ENCODE measurements at regions not wholly inside any gene's neighbourhood (a gene's known extent, or its start where the extent isn't known, plus 50 kb on each side); places are given as distances from the start of the nearest gene placed in this dataset.

GRCh38 chr7:52360541-52360940 is 674.9 kb upstream of the POM121L12 start:
- no peak for TF ChIP-seq USF1 (IDR thresholded peaks at IDR 0.05)
- no peak for TF ChIP-seq YY1 (IDR thresholded peaks at IDR 0.05; ENCODE audit: low read depth)
- no peak for TF ChIP-seq EP300 (IDR thresholded peaks at IDR 0.05; ENCODE audit: borderline replicate concordance)
- TF ChIP-seq EGR1 (IDR thresholded peaks at IDR 0.05) = no peak
- TF ChIP-seq NFIC (IDR thresholded peaks at IDR 0.05) = no peak
- no peak for TF ChIP-seq CREB1 (IDR thresholded peaks at IDR 0.05; ENCODE audit: low read depth)
- TF ChIP-seq ZBTB7A (IDR thresholded peaks at IDR 0.05; ENCODE audit: low read depth) = no peak
- TF ChIP-seq MAX (IDR thresholded peaks at IDR 0.05) = no peak
- TF ChIP-seq FOXM1 (IDR thresholded peaks at IDR 0.05; ENCODE audit: borderline replicate concordance, low read depth) = no peak

- TF ChIP-seq REST (IDR thresholded peaks at IDR 0.05; ENCODE audit: low read depth) = peak; percentile 55; the same call in 1 of the 2 replicates
- TF ChIP-seq MAX (IDR thresholded peaks at IDR 0.05) = no peak
Measured at GRCh38 chr7:52355053-52355452, 680.4 kb upstream of the POM121L12 start.

GRCh38 chr7:52352013-52352981 is 683.1 kb upstream of the POM121L12 start:
- TF ChIP-seq REST (IDR thresholded peaks at IDR 0.05; ENCODE audit: low read depth) (no peak), EGR1 (IDR thresholded peaks at IDR 0.05) (no peak), CREB1 (IDR thresholded peaks at IDR 0.05; ENCODE audit: low read depth) (no peak), TCF12 (IDR thresholded peaks at IDR 0.05; ENCODE audit: low read depth) (no peak), FOXM1 (IDR thresholded peaks at IDR 0.05; ENCODE audit: borderline replicate concordance, low read depth) (no peak), EP300 (IDR thresholded peaks at IDR 0.05; ENCODE audit: borderline replicate concordance) (no peak), MAX (IDR thresholded peaks at IDR 0.05) (no peak), YY1 (IDR thresholded peaks at IDR 0.05; ENCODE audit: low read depth) (no peak), NFIC (IDR thresholded peaks at IDR 0.05) (no peak), TEAD4 (IDR thresholded peaks at IDR 0.05) (no peak), ZBTB7A (IDR thresholded peaks at IDR 0.05; ENCODE audit: low read depth) (no peak)

GRCh38 chr7:52344015-52344414 is 691.4 kb upstream of the POM121L12 start:
- TF ChIP-seq USF1 (IDR thresholded peaks at IDR 0.05) (no peak), ZBTB7A (IDR thresholded peaks at IDR 0.05; ENCODE audit: low read depth) (no peak)

- TF ChIP-seq CREB1 (IDR thresholded peaks at IDR 0.05; ENCODE audit: low read depth) = no peak
- TF ChIP-seq RAD21 (IDR thresholded peaks at IDR 0.05; ENCODE audit: low read depth) = no peak
- no peak for TF ChIP-seq TAF1 (IDR thresholded peaks at IDR 0.05; ENCODE audit: low read depth)
- no peak for TF ChIP-seq TCF12 (IDR thresholded peaks at IDR 0.05; ENCODE audit: low read depth)
- no peak for TF ChIP-seq NFIC (IDR thresholded peaks at IDR 0.05)
Measured at GRCh38 chr7:52340067-52340466, 695.4 kb upstream of the POM121L12 start.

- TF ChIP-seq MAX (IDR thresholded peaks at IDR 0.05) = no peak
- no peak for TF ChIP-seq RAD21 (IDR thresholded peaks at IDR 0.05; ENCODE audit: low read depth)
- TF ChIP-seq EP300 (IDR thresholded peaks at IDR 0.05; ENCODE audit: borderline replicate concordance) = no peak
- no peak for TF ChIP-seq USF1 (IDR thresholded peaks at IDR 0.05)
- no peak for TF ChIP-seq YY1 (IDR thresholded peaks at IDR 0.05; ENCODE audit: low read depth)
- no peak for TF ChIP-seq TCF12 (IDR thresholded peaks at IDR 0.05; ENCODE audit: low read depth)
- TF ChIP-seq TEAD4 (IDR thresholded peaks at IDR 0.05) = no peak
- no peak for TF ChIP-seq NFIC (IDR thresholded peaks at IDR 0.05)
- no peak for TF ChIP-seq EGR1 (IDR thresholded peaks at IDR 0.05)
- TF ChIP-seq CREB1 (IDR thresholded peaks at IDR 0.05; ENCODE audit: low read depth) = no peak
Measured at GRCh38 chr7:52325237-52325636, 710.2 kb upstream of the POM121L12 start.

All from Ishikawa (cell line).